GM10266 (cell line): ENCODE measurements at regions not wholly inside any gene's neighbourhood (a gene's known extent, or its start where the extent isn't known, plus 50 kb on each side); places are given as distances from the start of the nearest gene placed in this dataset.

Source experiments
- DNase-seq: peaks from one replicate; pipeline ENCODE4 v3.0.0; 2012; ENCODE audit errors: extremely low spot score
- TF ChIP-seq, protein P1 (sequence below): IDR thresholded peaks from 2 replicates; pipeline ENCODE4 v1.5.1; 2012; ENCODE audit warnings: mild to moderate bottlenecking, low read depth; ENCODE audit not compliant: control insufficient read depth, insufficient read depth; ENCODE audit errors: missing control alignments

DNA sequence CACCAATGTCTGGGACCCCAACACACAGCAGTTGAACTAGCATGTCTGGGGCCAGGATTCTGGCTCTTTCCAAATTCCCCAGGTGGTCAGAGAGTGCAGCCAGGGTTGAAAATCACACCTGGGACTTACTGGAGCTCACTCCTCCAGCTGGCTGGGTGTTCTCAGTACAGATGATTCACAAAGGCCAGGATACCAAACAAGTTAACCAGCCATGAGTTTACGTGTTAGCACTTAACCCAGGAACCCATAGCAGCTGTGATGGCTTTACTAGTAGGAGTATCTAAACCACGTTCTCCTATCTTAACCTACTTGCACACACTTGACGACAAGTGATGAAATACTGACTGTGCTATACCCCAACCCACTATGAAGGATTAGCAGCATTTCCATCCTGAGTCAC is 222.8 kb downstream of the FBXO15 start:
- TF ChIP-seq, protein P1, sequence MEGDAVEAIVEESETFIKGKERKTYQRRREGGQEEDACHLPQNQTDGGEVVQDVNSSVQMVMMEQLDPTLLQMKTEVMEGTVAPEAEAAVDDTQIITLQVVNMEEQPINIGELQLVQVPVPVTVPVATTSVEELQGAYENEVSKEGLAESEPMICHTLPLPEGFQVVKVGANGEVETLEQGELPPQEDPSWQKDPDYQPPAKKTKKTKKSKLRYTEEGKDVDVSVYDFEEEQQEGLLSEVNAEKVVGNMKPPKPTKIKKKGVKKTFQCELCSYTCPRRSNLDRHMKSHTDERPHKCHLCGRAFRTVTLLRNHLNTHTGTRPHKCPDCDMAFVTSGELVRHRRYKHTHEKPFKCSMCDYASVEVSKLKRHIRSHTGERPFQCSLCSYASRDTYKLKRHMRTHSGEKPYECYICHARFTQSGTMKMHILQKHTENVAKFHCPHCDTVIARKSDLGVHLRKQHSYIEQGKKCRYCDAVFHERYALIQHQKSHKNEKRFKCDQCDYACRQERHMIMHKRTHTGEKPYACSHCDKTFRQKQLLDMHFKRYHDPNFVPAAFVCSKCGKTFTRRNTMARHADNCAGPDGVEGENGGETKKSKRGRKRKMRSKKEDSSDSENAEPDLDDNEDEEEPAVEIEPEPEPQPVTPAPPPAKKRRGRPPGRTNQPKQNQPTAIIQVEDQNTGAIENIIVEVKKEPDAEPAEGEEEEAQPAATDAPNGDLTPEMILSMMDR: no peak
- no peak for DNase-seq

DNA sequence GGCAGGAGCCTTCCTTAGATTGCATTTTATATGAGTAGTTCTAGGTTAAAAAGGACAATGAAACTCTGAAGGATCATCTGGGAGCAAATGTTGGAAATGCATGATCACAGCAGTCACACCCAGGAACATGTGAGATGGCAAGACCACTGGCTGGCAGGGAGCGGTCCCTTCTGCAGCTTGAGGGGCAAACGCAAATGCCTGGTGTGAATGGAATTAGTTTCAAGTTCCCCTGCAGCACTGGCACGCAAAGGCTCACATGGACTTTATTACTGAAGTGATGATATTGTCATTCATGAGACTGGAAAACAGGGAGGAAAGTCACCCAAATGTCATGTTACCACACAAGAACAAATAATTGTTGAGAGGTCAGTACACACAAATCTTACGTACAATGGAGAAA is 223.3 kb downstream of the FBXO15 start:
- TF ChIP-seq, protein P1: no peak
- DNase-seq: no peak

DNA sequence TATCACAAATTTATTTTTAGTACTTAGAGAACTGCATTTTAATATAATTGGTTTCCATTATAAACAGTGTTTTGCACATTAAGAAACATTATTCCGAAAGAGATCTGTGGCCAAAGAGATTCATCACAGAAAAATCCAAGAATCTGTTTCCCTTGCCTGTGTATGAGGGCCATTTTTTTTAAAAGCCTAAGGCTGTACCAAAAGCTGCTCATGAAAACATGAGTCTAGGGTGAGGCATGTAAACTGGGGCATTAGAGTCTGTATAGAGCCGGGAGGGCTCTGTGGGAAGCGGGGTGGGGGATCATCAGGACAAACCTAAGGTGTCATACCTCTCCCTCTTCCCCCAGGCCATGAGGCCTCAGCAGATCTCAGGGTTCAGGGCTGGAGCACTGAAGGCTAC is 223.8 kb downstream of the FBXO15 start:
- no peak for DNase-seq
- TF ChIP-seq, protein P1: no peak

DNA sequence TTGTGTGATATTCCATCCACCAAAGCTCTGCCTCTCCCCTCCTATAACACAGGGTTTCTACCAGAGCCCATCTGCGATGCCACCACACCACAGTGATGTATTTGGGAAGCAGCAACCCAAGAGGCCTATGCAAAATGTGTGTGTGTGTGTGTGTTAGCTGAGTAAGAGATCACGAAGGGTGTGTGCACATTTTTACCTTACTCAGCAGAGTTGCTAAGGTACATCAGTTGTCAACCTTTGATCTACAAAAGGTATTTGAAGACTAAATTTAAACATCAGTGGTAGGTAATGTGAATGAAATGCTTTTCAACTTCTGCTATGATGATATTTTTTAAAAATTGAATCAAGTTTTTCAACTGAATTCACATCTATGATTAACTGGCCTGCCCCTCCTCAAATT is 227.6 kb downstream of the FBXO15 start:
- DNase-seq: no peak
- TF ChIP-seq, protein P1: no peak

DNA sequence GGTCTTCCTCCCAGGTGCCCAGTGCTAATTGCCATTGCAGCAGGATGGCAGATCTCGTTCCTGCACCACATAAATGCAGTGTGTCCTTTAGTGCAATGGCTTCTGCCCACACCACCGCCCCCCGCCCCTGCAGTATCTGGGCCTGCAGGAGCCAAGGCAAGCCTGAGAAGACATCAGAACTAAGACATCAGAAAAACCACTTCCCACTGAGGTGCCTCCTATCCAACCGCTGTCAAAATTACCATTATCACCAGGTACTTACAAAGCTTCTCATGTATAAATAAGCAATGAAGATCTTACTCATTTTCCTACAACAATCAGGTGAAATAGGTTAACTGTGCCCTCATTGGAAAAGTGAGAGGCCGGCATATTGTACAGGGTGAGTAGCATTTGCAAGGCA is 228.8 kb downstream of the FBXO15 start:
- TF ChIP-seq, protein P1: no peak
- no peak for DNase-seq

DNA sequence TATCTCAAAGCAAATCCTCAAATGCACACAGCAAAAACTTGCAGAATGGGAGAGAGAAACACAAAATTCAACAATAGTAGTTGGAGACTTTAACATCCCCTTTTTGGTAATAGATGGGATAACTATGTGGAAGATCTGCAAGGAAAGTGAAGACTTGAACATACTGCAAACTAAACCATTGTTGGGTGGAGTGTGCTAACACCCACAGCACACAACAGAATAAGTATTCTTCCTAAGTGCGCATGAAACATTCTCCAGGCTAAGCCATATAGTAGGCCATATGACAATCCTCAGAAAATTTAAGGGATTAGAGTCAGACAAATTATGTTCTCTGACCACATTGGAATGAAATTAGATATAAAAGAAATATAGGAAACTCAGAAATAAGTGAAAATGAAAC is 230.6 kb downstream of the FBXO15 start:
- TF ChIP-seq, protein P1: no peak
- no peak for DNase-seq

DNA sequence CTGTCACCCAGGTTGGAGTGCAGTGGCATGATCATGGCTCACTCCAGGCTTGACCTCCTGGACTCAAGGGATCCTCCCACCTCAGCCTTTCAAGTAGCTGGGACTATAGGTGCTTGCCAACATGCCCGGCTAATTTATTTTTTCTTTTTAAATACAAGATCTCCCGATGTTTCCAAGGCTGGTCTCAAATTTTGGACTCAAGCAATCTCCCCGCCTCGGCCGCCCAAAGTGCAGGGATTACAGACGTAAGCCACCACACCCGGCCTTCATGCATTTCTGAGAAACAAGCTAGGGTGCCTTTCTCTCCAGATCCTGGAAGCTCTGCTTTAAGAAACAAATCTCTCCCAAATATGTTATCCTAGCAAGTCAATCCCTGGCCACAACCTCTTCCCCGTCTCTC is 234.1 kb downstream of the FBXO15 start:
- TF ChIP-seq, protein P1: no peak
- DNase-seq: no peak
